Keratinocyte (primary cell): ENCODE measurements at regions not wholly inside any gene's neighbourhood (a gene's known extent, or its start where the extent isn't known, plus 50 kb on each side); places are given as distances from the start of the nearest gene placed in this dataset.

Experiments used
- CTCF ChIP-seq, 3 experiments: IDR thresholded peaks in 1 of 3; conservative IDR thresholded peaks in 1 of 3; optimal IDR thresholded peaks in 1 of 3; 2 replicates in 2 of 3; 3 replicates in 1 of 3; pipeline versions ENCODE3 to v1.5.1; 2011; ENCODE audit warnings: low read length in 3 of 3, mild to moderate bottlenecking in 3 of 3, moderate library complexity in 2 of 3, control low read depth in 1 of 3, inconsistent platforms in 1 of 3; ENCODE audit not compliant: insufficient read depth in 2 of 3; ENCODE audit errors: extremely low read depth in 1 of 3
- EZH2 ChIP-seq: IDR thresholded peaks from one replicate; pipeline ENCODE4 v1.6.1; 2012; ENCODE audit warnings: inconsistent platforms, mild to moderate bottlenecking, low read length, moderate library complexity

- TF ChIP-seq CTCF (optimal IDR thresholded peaks at IDR 0.05 in 1 of 3, IDR thresholded peaks at IDR 0.05 in 1 of 3, conservative IDR thresholded peaks at IDR 0.05 in 1 of 3; ENCODE audit: extremely low read depth in 1 of 3, insufficient read depth in 2 of 3, low read length in 3 of 3) (no peak), EZH2 (no peak)
Observed at GRCh38 chr16:50861451-50861850, 119.6 kb downstream of the CYLD start.
